ENCODE measurements at regions not wholly inside any gene's neighbourhood (a gene's known extent, or its start where the extent isn't known, plus 50 kb on each side); places are given as distances from the start of the nearest gene placed in this dataset.

- Histone ChIP-seq H2AK5ac (ENCODE audit: insufficient read length, low read length) (no peak overlapping the region), H2BK12ac (ENCODE audit: insufficient read length, low read depth, low read length) (no peak overlapping the region), H4K20me1 (ENCODE audit: control insufficient read depth, insufficient read depth, insufficient read length) (no peaks in the 10 kb centered on the region), H3K79me1 (ENCODE audit: insufficient read depth, low read depth, low read length, poor library complexity, severe bottlenecking) (no peaks in the 10 kb centered on the region), H2AFZ (ENCODE audit: low read length) (no peak overlapping the region), H3K9me3 (ENCODE audit: control insufficient read depth, low read depth, low read length) (no peaks in the 10 kb centered on the region), H3K9ac (ENCODE audit: extremely low read depth, insufficient read length, low read length) (no peak overlapping the region), H4K91ac (ENCODE audit: insufficient read length, low read depth, low read length) (no peak overlapping the region), H2BK120ac (ENCODE audit: low read depth, low read length, poor library complexity, severe bottlenecking) (no peak overlapping the region), H2BK15ac (ENCODE audit: low read depth, low read length) (no peak overlapping the region), H4K5ac (ENCODE audit: insufficient read length, low read depth, low read length) (no peak overlapping the region), H3K4me1 (ENCODE audit: insufficient read depth, low read length) (no peaks in the 10 kb centered on the region), H2BK5ac (ENCODE audit: insufficient read length, low read length) (no peak overlapping the region), H3T11ph (ENCODE audit: low read length) (no peak overlapping the region), H3K27me3 (ENCODE audit: insufficient read depth, low read length) (no peaks in the 10 kb centered on the region), H3K56ac (ENCODE audit: insufficient read length, low read depth, low read length) (no peak overlapping the region), H3K4ac (ENCODE audit: low read depth, low read length) (no peak overlapping the region), H3K23ac (ENCODE audit: insufficient read length, low read depth, low read length) (no peak overlapping the region), H2BK20ac (ENCODE audit: low read depth, low read length, poor library complexity, severe bottlenecking) (no peak overlapping the region), H3K23me2 (ENCODE audit: insufficient read length, low read depth, low read length, poor library complexity, severe bottlenecking) (no peaks in the 10 kb centered on the region), H3K27ac (ENCODE audit: insufficient read length, low read depth, low read length) (no peak overlapping the region), H3K4me2 (ENCODE audit: insufficient read depth, insufficient read length, low read length) (no peak overlapping the region), H4K8ac (replicated peaks; ENCODE audit: insufficient read length, low read depth, low read length) (no peak overlapping the region), H3K18ac (ENCODE audit: insufficient read length, low read depth, low read length) (no peak overlapping the region), H3K79me2 (ENCODE audit: insufficient read depth, low read length) (no peaks in the 10 kb centered on the region), H3K14ac (ENCODE audit: insufficient read depth, low read length) (no peak overlapping the region)
- H3K27me3 Mint-ChIP-seq (ENCODE audit: low read depth) = no peaks in the 10 kb centered on the region
- H3K27ac Mint-ChIP-seq = no peak overlapping the region
- H3K4me3 Mint-ChIP-seq = no peak overlapping the region
- no peak for DNase-seq
- TF ChIP-seq CTCF (conservative IDR thresholded peaks at IDR 0.05) = no peak
- peaks cover 0 to 6% (median 2%) of the 10 kb centered on the region in 3 experiments; a peak in 2 of 7 replicates for H3K36me3 Mint-ChIP-seq (ENCODE audit: insufficient read depth in 1 of 3, low read depth in 3 of 3)
- peaks cover 0 to 21% of the 10 kb centered on the region in 2 experiments; a peak in 2 of 4 replicates for H3K4me1 Mint-ChIP-seq
- no CpG with 5 or more reads among the region's 5 CpGs for WGBS (ENCODE audit: extremely low coverage, insufficient read length, low lambda C conversion rate)
- H3K9me3 Mint-ChIP-seq = peaks cover 0 to 3% of the 10 kb centered on the region in 2 experiments; a peak in 1 of 5 replicates
These were observed 815.0 kb downstream of the DTWD2 start for GRCh38 chr5:118173340-118173739.
